Urinary bladder (tissue), 3 donors: ENCODE measurements at regions not wholly inside any gene's neighbourhood (a gene's known extent, or its start where the extent isn't known, plus 50 kb on each side); places are given as distances from the start of the nearest gene placed in this dataset.

ENCODE experiments used
- DNase-seq: peaks from one replicate; pipeline ENCODE4 v3.0.0-alpha.2; 2015; ENCODE audit errors: extremely low spot score
- H3K27ac ChIP-seq: one replicate; pipeline ENCODE4 v1.5.1; 2013; ENCODE audit warnings: low read depth, mild to moderate bottlenecking, moderate library complexity
- H3K36me3 ChIP-seq: one replicate; pipeline ENCODE4 v1.6.1; 2013; ENCODE audit warnings: mild to moderate bottlenecking, moderate library complexity; ENCODE audit not compliant: insufficient read depth
- H3K4me1 ChIP-seq: one replicate; pipeline ENCODE4 v1.6.1; 2013; ENCODE audit warnings: mild to moderate bottlenecking, moderate library complexity; ENCODE audit not compliant: insufficient read depth
- H3K4me3 ChIP-seq: one replicate; pipeline ENCODE4 v1.5.1; 2013; ENCODE audit warnings: low read depth, low read length
- WGBS: extraction: QIAGEN DNeasy Blood & Tissue Kit; methylation state at CpG from one replicate; pipeline ENCODE4 v1.1.7; 2013; 5-methylcytosine and 5-hydroxymethylcytosine counted together
- donor health status: healthy with polysubstance abuse.
- donor health status: healthy.

- H3K4me1 ChIP-seq = no peaks in the 10 kb centered on the region
- 83% methylated on average over 1 of the region's 1 CpG for WGBS
- no peaks in the 10 kb centered on the region for H3K36me3 ChIP-seq
- no peak for DNase-seq
- H3K4me3 ChIP-seq = no peak overlapping the region
- no peak overlapping the region for H3K27ac ChIP-seq
These were observed 227.4 kb downstream of the MBD2 start for GRCh38 chr18:53997064-53997463.

- 80% methylated on average over 2 of the region's 2 CpGs for WGBS
- no peak overlapping the region for H3K4me3 ChIP-seq
These were observed 230.5 kb downstream of the MBD2 start for GRCh38 chr18:53994016-53994415.

GRCh38 chr18:53991805-53992204 is 232.7 kb downstream of the MBD2 start:
- Histone ChIP-seq H3K4me3 (no peak overlapping the region), H3K4me1 (no peaks in the 10 kb centered on the region), H3K27ac (no peak overlapping the region), H3K36me3 (no peaks in the 10 kb centered on the region)
- DNase-seq = no peak
- 57% methylated on average over 5 of the region's 5 CpGs for WGBS

More at GRCh38 chr18:53994016-53994415, 230.5 kb downstream of the MBD2 start:
- Histone ChIP-seq H3K4me1 (no peaks in the 10 kb centered on the region), H3K27ac (no peak overlapping the region), H3K36me3 (no peaks in the 10 kb centered on the region)
- no peak for DNase-seq

- Histone ChIP-seq H3K4me3 (no peak overlapping the region), H3K4me1 (no peaks in the 10 kb centered on the region), H3K27ac (no peak overlapping the region), H3K36me3 (no peaks in the 10 kb centered on the region)
- DNase-seq = no peak
- WGBS = 86% methylated on average over 3 of the region's 3 CpGs
These were observed 233.3 kb downstream of the MBD2 start for GRCh38 chr18:53991202-53991601.

GRCh38 chr18:53990485-53990884 is 234.0 kb downstream of the MBD2 start:
- H3K36me3 ChIP-seq = no peaks in the 10 kb centered on the region
- no peak for DNase-seq
- H3K4me1 ChIP-seq = no peaks in the 10 kb centered on the region
- WGBS = 65% methylated on average over 1 of the region's 1 CpG
- no peak overlapping the region for H3K27ac ChIP-seq
- no peak overlapping the region for H3K4me3 ChIP-seq

GRCh38 chr18:53984021-53984420 is 240.4 kb downstream of the MBD2 start:
- no peak for DNase-seq
- Histone ChIP-seq H3K36me3 (no peaks in the 10 kb centered on the region), H3K27ac (no peak overlapping the region), H3K4me1 (no peaks in the 10 kb centered on the region), H3K4me3 (no peak overlapping the region)
- WGBS = 70% methylated on average over 3 of the region's 3 CpGs

- 77% methylated on average over 1 of the region's 1 CpG for WGBS
- no peaks in the 10 kb centered on the region for H3K36me3 ChIP-seq
- H3K27ac ChIP-seq = no peak overlapping the region
- no peaks in the 10 kb centered on the region for H3K4me1 ChIP-seq
- H3K4me3 ChIP-seq = no peak overlapping the region
- no peak for DNase-seq
These were observed 253.1 kb downstream of the MBD2 start for GRCh38 chr18:53971331-53971730.

GRCh38 chr18:53952700-53953099 is 271.8 kb downstream of the MBD2 start:
- H3K36me3 ChIP-seq = no peaks in the 10 kb centered on the region
- H3K4me1 ChIP-seq = no peaks in the 10 kb centered on the region
- no peak overlapping the region for H3K27ac ChIP-seq
- H3K4me3 ChIP-seq = no peak overlapping the region
- no peak for DNase-seq
- WGBS = 94% methylated on average over 3 of the region's 3 CpGs

GRCh38 chr18:53950545-53950944 is 273.9 kb downstream of the MBD2 start:
- no peak overlapping the region for H3K27ac ChIP-seq
- no peaks in the 10 kb centered on the region for H3K36me3 ChIP-seq
- DNase-seq = no peak
- H3K4me3 ChIP-seq = no peak overlapping the region
- H3K4me1 ChIP-seq = no peaks in the 10 kb centered on the region
- whole genome bisulfite sequencing = 74% methylated on average over 1 of the region's 1 CpG

GRCh38 chr18:53948991-53949390 is 275.5 kb downstream of the MBD2 start:
- H3K4me3 ChIP-seq = no peak overlapping the region
- DNase-seq = no peak
- no peak overlapping the region for H3K27ac ChIP-seq
- no peaks in the 10 kb centered on the region for H3K4me1 ChIP-seq
- H3K36me3 ChIP-seq = no peaks in the 10 kb centered on the region

- H3K4me3 ChIP-seq = no peak overlapping the region
- H3K4me1 ChIP-seq = no peaks in the 10 kb centered on the region
- H3K36me3 ChIP-seq = no peaks in the 10 kb centered on the region
- no peak for DNase-seq
- WGBS = 88% methylated on average over 5 of the region's 5 CpGs
- H3K27ac ChIP-seq = no peak overlapping the region
These were observed 277.3 kb downstream of the MBD2 start for GRCh38 chr18:53947092-53947640.

GRCh38 chr18:53946594-53946993 is 277.9 kb downstream of the MBD2 start:
- WGBS = 55% methylated on average over 1 of the region's 1 CpG
- no peak overlapping the region for H3K27ac ChIP-seq
- no peak for DNase-seq
- no peaks in the 10 kb centered on the region for H3K4me1 ChIP-seq
- no peaks in the 10 kb centered on the region for H3K36me3 ChIP-seq
- no peak overlapping the region for H3K4me3 ChIP-seq

GRCh38 chr18:53944721-53945120 is 279.7 kb downstream of the MBD2 start:
- H3K4me3 ChIP-seq = no peak overlapping the region
- H3K36me3 ChIP-seq = no peaks in the 10 kb centered on the region
- 93% methylated on average over 4 of the region's 4 CpGs for WGBS
- no peaks in the 10 kb centered on the region for H3K4me1 ChIP-seq
- H3K27ac ChIP-seq = no peak overlapping the region
- DNase-seq = no peak

- Histone ChIP-seq H3K27ac (no peak overlapping the region), H3K4me3 (no peak overlapping the region), H3K4me1 (no peaks in the 10 kb centered on the region), H3K36me3 (no peaks in the 10 kb centered on the region)
- WGBS = 93% methylated on average over 1 of the region's 1 CpG
- no peak for DNase-seq
These were observed 281.1 kb downstream of the MBD2 start for GRCh38 chr18:53943326-53943860.
